GM21447 (cell line): ENCODE measurements at regions not wholly inside any gene's neighbourhood (a gene's known extent, or its start where the extent isn't known, plus 50 kb on each side); places are given as distances from the start of the nearest gene placed in this dataset.
"Not testable (repeated sequence)": the region's sequence is repeated elsewhere in the genome, so short reads cannot be mapped to it uniquely, and the experiment has no call there.

Source experiments
- ATAC-seq: cut with Tn5 transposase; IDR thresholded peaks from one replicate; pipeline ENCODE4 v1.9.1; 2021; ENCODE audit not compliant: unreplicated experiment

GRCh38 chr2:75390169-75390568, 170.6 kb downstream of the EVA1A start:
- ATAC-seq, result no peak

- ATAC-seq, result no peak
These were observed 171.5 kb downstream of the EVA1A start for GRCh38 chr2:75389271-75389670.

GRCh38 chr2:75381032-75381431, 179.7 kb downstream of the EVA1A start:
- ATAC-seq, result no peak

DNA sequence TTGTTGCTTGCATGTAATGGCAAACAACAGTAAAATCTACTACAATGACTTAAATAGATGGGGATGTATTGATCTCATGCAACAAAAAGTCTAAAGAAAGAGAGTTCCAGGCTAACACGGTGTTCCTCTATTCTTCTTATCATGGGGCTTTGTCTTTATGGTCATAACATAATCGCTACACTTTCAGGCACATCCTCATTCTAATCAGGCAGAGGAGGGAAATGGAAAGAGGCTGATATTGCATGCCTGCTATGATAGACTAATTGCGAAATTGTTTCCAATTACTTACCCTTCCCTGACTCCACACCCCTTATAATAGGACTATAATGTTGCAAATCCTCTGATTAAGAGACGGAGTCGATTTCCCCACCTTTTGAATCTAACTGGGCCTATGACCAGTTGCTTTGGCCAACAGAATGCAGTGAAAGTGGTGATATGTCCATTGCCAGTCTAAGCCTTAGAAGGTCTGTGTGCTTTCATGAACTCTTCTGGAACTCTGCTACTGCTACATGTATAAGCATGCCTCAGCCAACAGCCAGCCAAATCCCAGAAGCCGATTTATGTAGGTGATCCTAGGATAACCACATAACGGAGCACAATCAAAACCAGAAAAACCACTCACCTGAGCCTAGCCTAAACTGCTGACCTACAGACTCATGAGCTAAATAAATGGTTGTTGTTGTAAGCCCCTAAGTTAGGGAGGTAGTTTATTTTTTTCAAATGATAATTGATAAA, 180.3 kb upstream of the TACR1 start:
- ATAC-seq, result no peak

- no peak for ATAC-seq
These were observed 176.6 kb upstream of the TACR1 start for GRCh38 chr2:75375646-75376582.

GRCh38 chr2:75374414-75374957, 175.2 kb upstream of the TACR1 start:
- ATAC-seq, result not testable (repeated sequence)

DNA sequence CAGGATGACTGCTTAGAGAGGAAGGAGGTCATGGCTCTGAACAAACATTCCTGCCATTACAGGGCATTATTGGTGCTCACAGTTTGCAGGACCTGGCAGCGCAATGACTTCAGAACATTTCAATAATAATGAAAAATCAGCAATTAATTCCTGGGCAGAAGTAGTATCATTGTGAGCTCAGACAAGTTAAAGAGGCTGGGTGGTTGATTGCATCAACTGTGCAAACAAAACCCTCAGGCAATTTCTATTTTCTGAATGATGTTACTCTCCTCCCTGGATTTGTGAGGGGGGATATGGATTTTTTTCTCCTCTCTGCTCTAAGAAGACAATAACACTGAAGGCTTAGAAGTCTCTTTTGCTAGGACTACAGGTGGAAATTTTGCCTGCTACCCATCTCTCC, 168.1 kb upstream of the TACR1 start:
- ATAC-seq, result no peak

DNA sequence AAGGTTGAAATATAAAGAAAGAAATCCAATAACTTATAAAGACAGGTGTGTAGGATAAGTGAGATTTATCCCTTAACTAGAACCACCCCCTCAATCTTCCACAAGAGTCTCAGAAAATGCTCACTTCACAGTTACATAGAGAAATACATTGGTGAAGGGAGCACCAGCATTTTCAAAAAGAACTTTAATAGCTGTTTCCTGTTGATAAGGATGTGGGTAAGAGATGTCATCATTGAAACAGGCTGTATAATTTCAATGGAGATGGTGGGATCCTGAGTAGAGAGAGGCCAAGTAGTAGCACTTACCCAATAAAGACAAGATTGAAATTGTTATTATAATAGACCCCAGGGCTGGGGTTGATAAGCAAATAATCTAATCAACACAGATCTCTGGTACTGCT, 162.2 kb upstream of the TACR1 start:
- no peak for ATAC-seq

- ATAC-seq, result no peak
These were observed 161.6 kb upstream of the TACR1 start for GRCh38 chr2:75360945-75361344.

DNA sequence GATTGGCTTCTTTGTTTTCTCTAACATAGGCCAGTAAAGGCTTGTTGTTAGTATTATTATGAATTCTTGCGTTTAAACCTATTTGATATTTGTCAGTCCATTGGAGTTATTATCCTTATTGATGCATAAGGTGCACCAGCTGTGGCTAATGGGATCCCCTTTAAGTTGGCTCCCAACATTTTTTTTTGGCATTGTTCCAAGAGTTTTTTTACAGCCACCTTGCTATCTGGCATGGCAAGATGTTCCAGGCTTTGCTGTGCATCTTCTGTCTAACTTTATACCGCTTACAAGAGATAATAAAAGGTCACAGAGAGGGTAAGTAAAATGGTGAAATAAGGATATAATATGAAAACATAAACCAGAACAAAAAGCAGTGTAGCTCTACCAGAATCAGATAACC, 157.5 kb upstream of the TACR1 start:
- no peak for ATAC-seq

GRCh38 chr2:75353131-75353530, 153.8 kb upstream of the TACR1 start:
- no peak for ATAC-seq

DNA sequence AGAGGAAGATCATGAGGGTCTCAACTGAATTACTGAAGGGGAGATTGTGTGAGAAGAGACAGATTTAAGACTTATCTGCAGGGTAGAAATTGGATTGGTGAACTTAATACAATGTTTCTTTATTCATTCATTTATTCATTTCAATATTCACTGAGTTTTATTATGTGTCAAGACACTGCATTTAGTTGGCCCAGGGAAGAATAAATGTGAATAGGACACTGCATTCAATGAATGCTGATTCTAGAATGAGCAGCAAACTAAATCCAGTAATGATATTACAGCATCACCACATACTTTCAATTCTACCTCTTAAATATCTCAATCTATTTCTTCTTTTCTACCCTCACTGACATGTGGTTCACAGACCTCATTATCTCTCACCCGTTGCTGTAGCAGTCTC, 149.0 kb upstream of the TACR1 start:
- ATAC-seq, result no peak

DNA sequence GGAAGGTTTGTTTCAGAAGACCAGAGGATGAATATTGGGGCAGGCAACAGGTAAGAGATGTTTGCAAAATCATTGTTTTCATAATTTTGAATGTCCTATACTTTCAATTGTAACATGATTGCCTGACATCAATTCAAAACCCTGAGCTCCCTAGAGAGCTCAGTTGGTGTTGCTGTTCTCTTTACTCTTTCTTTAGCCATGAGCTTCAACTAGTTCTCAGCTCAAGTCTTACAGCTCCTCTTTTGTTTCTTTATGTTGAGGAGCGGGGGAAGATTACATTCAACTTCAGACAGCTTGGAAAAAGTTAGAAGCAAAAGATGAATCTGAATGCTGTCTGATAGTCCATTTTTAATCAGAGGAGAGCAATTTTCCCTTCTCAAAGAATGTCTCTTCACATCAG, 144.8 kb upstream of the TACR1 start:
- ATAC-seq, result no peak

DNA sequence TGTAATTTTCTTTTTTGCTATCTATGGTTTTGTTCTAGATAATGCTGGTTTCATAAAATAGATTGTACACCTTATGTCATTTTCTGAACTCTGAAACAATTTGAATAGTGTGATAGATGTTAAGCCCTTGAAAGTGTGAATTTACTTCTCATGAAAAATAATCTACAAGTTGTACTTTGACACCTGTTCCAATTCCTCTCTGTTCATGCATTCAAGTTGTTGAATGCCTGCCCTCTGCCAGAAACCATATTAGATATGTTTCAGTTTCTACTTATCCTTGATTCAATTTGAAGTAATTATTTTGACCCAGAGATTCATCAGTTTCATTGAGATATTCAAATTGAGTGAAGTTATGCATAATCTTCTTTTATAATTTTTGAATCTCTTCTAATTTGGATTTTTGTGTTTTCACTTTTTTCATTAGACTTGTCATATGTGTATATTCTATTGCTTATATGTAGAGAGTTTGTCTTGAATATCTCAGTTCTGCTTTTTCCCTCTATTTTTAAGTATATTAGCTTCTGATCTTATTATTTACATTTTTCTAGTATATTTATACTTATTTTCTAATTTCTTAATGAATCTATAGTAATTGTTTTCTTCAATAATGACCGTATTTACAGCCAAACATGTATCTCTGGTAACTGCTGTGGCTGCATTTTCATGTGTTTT, 143.3 kb upstream of the TACR1 start:
- peak; percentile 54 for ATAC-seq

DNA sequence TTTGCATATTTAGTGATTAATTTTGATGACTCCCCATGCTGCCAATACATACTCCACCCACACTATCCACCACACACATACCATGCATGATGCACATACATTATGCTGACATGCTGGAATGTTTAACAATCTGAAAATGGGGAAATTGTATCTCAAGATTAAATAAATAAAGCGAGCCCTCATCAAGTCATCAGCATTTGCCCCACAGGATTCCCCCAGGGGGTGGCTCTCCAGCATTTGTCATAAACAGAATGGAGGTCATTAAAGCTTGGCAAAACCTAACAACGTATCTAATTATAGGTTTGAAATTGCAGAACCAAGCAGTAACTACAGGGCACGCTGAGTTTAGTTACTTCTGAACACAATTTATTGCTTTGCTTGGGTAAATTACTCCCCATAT, 141.2 kb upstream of the TACR1 start:
- ATAC-seq, result no peak

GRCh38 chr2:75338461-75338860, 139.1 kb upstream of the TACR1 start:
- no peak for ATAC-seq

GRCh38 chr2:75337619-75338018, 138.3 kb upstream of the TACR1 start:
- no peak for ATAC-seq

- ATAC-seq, result no peak
These were observed 137.7 kb upstream of the TACR1 start for GRCh38 chr2:75337016-75337415.

- ATAC-seq, result no peak
These were observed 137.1 kb upstream of the TACR1 start for GRCh38 chr2:75336451-75336850.

- no peak for ATAC-seq
These were observed 134.8 kb upstream of the TACR1 start for GRCh38 chr2:75334076-75334475.

DNA sequence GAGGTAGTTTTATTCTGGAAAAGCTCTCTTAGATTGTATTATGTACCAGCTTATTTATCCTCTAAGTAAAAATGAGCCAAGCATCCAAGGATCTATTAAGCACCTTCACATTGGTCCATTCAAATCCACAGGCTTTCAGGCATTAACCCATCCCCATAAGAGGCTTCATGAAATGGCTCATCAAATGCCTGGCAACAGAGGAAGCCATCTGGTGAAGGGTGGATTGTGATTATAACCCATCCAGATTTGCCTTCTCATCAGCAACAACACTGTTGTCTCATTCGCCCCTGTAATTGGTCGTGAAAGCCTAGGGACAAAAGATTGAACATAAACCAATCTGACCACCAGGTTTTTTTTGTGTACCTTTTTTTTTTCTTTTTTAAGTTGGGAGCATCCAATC, 134.3 kb upstream of the TACR1 start:
- ATAC-seq, result no peak
